SK-N-SH (cell line): ENCODE measurements at regions not wholly inside any gene's neighbourhood (a gene's known extent, or its start where the extent isn't known, plus 50 kb on each side); places are given as distances from the start of the nearest gene placed in this dataset.

Experiments
- CTCF ChIA-PET: fragments of 300-600, 350-600 bp; formaldehyde crosslinking; extraction: SDS; loops from one replicate; lab custom pipeline; 2021; lab: Yijun Ruan, JAX
- POLR2A ChIA-PET: fragments of 350-600 bp; sonication (Branson Sonifier 250); formaldehyde crosslinking; extraction: SDS; loops from one replicate; lab custom pipeline; 2020; ENCODE audit warnings: antibody characterized with exemption, inconsistent platforms; lab: Yijun Ruan, JAX
- DNase-seq: peaks from one replicate; pipeline ENCODE4 v3.0.0; 2012
- H2AFZ ChIP-seq: fragments of 200-600 bp; sonication (generic); 2 replicates; pipeline ENCODE4 v1.8.1; 2016; ENCODE audit warnings: antibody characterized with exemption, mild to moderate bottlenecking, low read depth
- H3F3A ChIP-seq: fragments of 200-600 bp; sonication (generic); replicated peaks from 2 replicates; pipeline ENCODE3; 2016; ENCODE audit warnings: antibody characterized with exemption, mild to moderate bottlenecking; ENCODE audit not compliant: insufficient read depth
- H3K27ac ChIP-seq, 2 experiments: fragments of 200-500 bp in 1 of 2; fragments of 200-600 bp in 1 of 2; sonication (Bioruptor generic) in 1 of 2; sonication (generic), shearing (Covaris generic) in 1 of 2; 2 replicates each; pipeline versions ENCODE4 v1.5.1 to v1.6.1; 2014 to 2016; ENCODE audit warnings: low read depth in 2 of 2, inconsistent platforms in 1 of 2, low read length in 1 of 2, mild to moderate bottlenecking in 1 of 2, mixed read lengths in 1 of 2
- H3K27me3 ChIP-seq: fragments of 200-600 bp; sonication (generic), shearing (Covaris generic); 2 replicates; pipeline ENCODE4 v1.6.1; 2016; ENCODE audit warnings: mixed run types; ENCODE audit not compliant: insufficient read depth
- H3K36me3 ChIP-seq, 2 experiments: fragments of 200-500 bp in 1 of 2; fragments of 200-600 bp in 1 of 2; sonication (Bioruptor generic) in 1 of 2; sonication (generic) in 1 of 2; replicated peaks in 1 of 2; 2 replicates each; pipeline versions ENCODE3 to v1.5.1; 2014 to 2016; ENCODE audit warnings: low read length in 1 of 2, mild to moderate bottlenecking in 1 of 2; ENCODE audit not compliant: insufficient read depth in 2 of 2, control insufficient read depth in 1 of 2
- H3K4me1 ChIP-seq, 2 experiments: fragments of 200-500 bp in 1 of 2; fragments of 200-600 bp in 1 of 2; sonication (Bioruptor generic) in 1 of 2; sonication (generic), shearing (Covaris generic) in 1 of 2; 2 replicates each; pipeline versions ENCODE4 v1.5.1 to v1.6.1; 2014 to 2016; ENCODE audit warnings: low read depth in 1 of 2, low read length in 1 of 2, mixed run types in 1 of 2; ENCODE audit not compliant: insufficient read depth in 2 of 2, control insufficient read depth in 1 of 2
- H3K4me2 ChIP-seq: fragments of 200-600 bp; sonication (generic), shearing (Covaris generic); 2 replicates; pipeline ENCODE4 v1.6.1; 2017; ENCODE audit warnings: mixed run types
- H3K4me3 ChIP-seq, 2 experiments: fragments of 200-500 bp in 1 of 2; fragments of 200-600 bp in 1 of 2; sonication (Bioruptor generic) in 1 of 2; sonication (generic), shearing (Covaris generic) in 1 of 2; 2 replicates each; pipeline versions ENCODE4 v1.5.1 to v1.8.1; 2014 to 2016; ENCODE audit warnings: low read depth in 2 of 2, inconsistent platforms in 1 of 2, low read length in 1 of 2, mild to moderate bottlenecking in 1 of 2, mixed read lengths in 1 of 2, moderate library complexity in 1 of 2
- H3K79me2 ChIP-seq: fragments of 200-600 bp; sonication (generic); 2 replicates; pipeline ENCODE4 v1.8.1; 2017; ENCODE audit warnings: mild to moderate bottlenecking; ENCODE audit not compliant: insufficient read depth
- H3K9ac ChIP-seq: fragments of 200-600 bp; sonication (generic); 2 replicates; pipeline ENCODE4 v1.6.1; 2017; ENCODE audit warnings: mixed run types
- H3K9me2 ChIP-seq: fragments of 200-600 bp; sonication (generic); 2 replicates; pipeline ENCODE4 v1.6.1; 2017; ENCODE audit warnings: mixed run types
- H3K9me3 ChIP-seq: fragments of 200-600 bp; sonication (generic); 2 replicates; pipeline ENCODE4 v1.6.1; 2017; ENCODE audit warnings: mixed run types, mild to moderate bottlenecking, moderate library complexity
- H4K20me1 ChIP-seq: fragments of 200-600 bp; sonication (generic); 2 replicates; pipeline ENCODE4 v1.6.1; 2017; ENCODE audit warnings: mild to moderate bottlenecking, mixed run types; ENCODE audit not compliant: insufficient read depth
- CHD2 ChIP-seq: fragments of 150-350 bp; IDR thresholded peaks from 2 replicates; pipeline ENCODE4 v1.6.1; 2018; ENCODE audit warnings: low read length; ENCODE audit not compliant: partially characterized antibody
- EZH2phosphoT487 ChIP-seq: fragments of 200-600 bp; sonication (generic); IDR thresholded peaks from 2 replicates; pipeline ENCODE4 v1.6.1; 2017; ENCODE audit warnings: low read depth, mixed run types, mild to moderate bottlenecking, antibody characterized with exemption, moderate library complexity, borderline replicate concordance
- FOXJ3 ChIP-seq: sonication (generic); formaldehyde crosslinking; IDR thresholded peaks from 2 replicates; pipeline ENCODE4 v1.5.1; 2020; ENCODE audit warnings: mild to moderate bottlenecking, missing genetic modification reagents
- FOXM1 ChIP-seq: IDR thresholded peaks from 2 replicates; pipeline ENCODE4 v1.4.0; 2012; ENCODE audit warnings: low read depth, mild to moderate bottlenecking
- NFIC ChIP-seq: IDR thresholded peaks from 2 replicates; pipeline ENCODE4 v1.4.0; 2012; ENCODE audit warnings: borderline replicate concordance
- NRF1 ChIP-seq: IDR thresholded peaks from 2 replicates; pipeline ENCODE4 v1.6.1; 2012; ENCODE audit warnings: low read depth, mild to moderate bottlenecking, low read length
- POLR2AphosphoS5 ChIP-seq: IDR thresholded peaks from 2 replicates; pipeline ENCODE4 v1.6.1; 2012; ENCODE audit warnings: low read depth, low read length
- RAD21 ChIP-seq: IDR thresholded peaks from 2 replicates; pipeline ENCODE4 v1.6.1; 2012; ENCODE audit warnings: mild to moderate bottlenecking, low read length
- RCOR1 ChIP-seq: fragments of 150-350 bp; IDR thresholded peaks from 2 replicates; pipeline ENCODE4 v1.6.1; 2017; ENCODE audit warnings: antibody characterized with exemption, low read length
- RFX5 ChIP-seq: IDR thresholded peaks from 2 replicates; pipeline ENCODE4 v1.6.1; 2012; ENCODE audit warnings: mild to moderate bottlenecking, improper control_type of control experiment, low read length
- TCF12 ChIP-seq: IDR thresholded peaks from 2 replicates; pipeline ENCODE4 v1.4.0; 2012
- TEAD4 ChIP-seq: IDR thresholded peaks from 2 replicates; pipeline ENCODE4 v1.4.0; 2012; ENCODE audit warnings: mild to moderate bottlenecking, borderline replicate concordance; ENCODE audit not compliant: insufficient read depth
- WGBS: methylation state at CpG from one replicate; pipeline ENCODE4 v1.1.6; 2017; ENCODE audit warnings: low lambda C conversion rate; 5-methylcytosine and 5-hydroxymethylcytosine counted together
- TF ChIP-seq, protein P1 (sequence below): fragments of 150-350 bp; IDR thresholded peaks from 2 replicates; pipeline ENCODE4 v1.6.1; 2016; ENCODE audit warnings: mild to moderate bottlenecking, low read depth, low read length
- TF ChIP-seq, protein P2 (sequence below): fragments of 200-600 bp; sonication (generic); IDR thresholded peaks from 2 replicates; pipeline ENCODE4 v1.6.1; 2017; ENCODE audit warnings: antibody characterized with exemption, mild to moderate bottlenecking, moderate library complexity
- TF ChIP-seq, protein P3 (sequence below): IDR thresholded peaks from 2 replicates; pipeline ENCODE4 v1.4.0; 2012; ENCODE audit warnings: low read depth, borderline replicate concordance
- TF ChIP-seq, protein P4 (sequence below): IDR thresholded peaks from 2 replicates; pipeline ENCODE4 v1.6.1; 2012; ENCODE audit warnings: mild to moderate bottlenecking, low read depth, low read length, moderate library complexity
- TF ChIP-seq, protein P5 (sequence below): IDR thresholded peaks from 2 replicates; pipeline ENCODE4; 2012

DNA sequence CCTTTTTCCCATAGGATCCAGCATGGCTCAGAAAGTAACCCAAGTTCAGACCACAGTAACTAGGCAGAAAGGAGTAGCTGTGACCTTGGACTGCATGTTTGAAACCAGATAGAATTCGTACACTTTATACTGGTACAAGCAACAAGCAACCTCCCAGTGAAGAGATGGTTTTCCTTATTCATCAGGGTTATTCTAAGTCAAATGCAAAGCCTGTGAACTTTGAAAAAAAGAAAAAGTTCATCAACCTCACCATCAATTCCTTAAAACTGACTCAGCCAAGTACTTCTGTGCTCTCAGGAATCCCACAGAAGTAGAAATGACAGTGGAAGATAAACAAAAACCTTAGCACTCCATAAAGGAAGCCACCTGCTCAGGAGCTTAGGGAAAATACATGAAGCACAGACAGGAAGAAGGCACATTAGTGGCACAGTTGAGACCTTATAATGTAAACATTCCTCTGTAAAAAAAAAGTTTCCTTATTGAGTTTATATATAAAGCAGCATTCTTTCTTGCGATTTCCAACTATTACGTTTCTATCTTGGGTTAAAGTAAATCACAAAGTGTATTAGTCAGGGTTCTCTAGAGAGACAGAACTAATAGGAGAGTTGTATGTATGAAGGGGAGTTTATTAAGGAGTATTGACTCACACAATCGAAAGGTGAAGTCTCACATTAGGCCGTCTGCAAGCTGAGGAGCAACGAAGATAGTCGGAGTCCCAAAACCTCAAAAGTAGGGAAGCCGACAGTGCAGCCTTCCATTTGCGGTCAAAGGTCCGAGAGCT lies 398.4 kb downstream of the DAD1 start:
- 4% methylated on average over 10 of the region's 10 CpGs for WGBS
- Histone ChIP-seq H3K4me2 (no peak overlapping the region), H3K27ac (no peak overlapping the region)

More for the DNA sequence above, 398.4 kb downstream of the DAD1 start:
- H3F3A ChIP-seq: no peaks in the 10 kb centered on the region
- H3K4me3 ChIP-seq: no peak overlapping the region
- ChIA-PET POLR2A (no interaction called here), CTCF (interaction anchor here (1.0 kb wide), 1 partner anchor 8 kb away, joined by 3 read pairs; no protein-coding TSS in a partner anchor)
- no peak overlapping the region for H3K9ac ChIP-seq
- H3K9me3 ChIP-seq: no peaks in the 10 kb centered on the region
- H2AFZ ChIP-seq: no peak overlapping the region
- no peaks in the 10 kb centered on the region for H3K9me2 ChIP-seq
- no peaks in the 10 kb centered on the region for H4K20me1 ChIP-seq
- H3K4me1 ChIP-seq: peaks cover 0 to 8% of the 10 kb centered on the region in 2 experiments; a peak in 1 of 4 replicates
- TF ChIP-seq, protein P1, sequence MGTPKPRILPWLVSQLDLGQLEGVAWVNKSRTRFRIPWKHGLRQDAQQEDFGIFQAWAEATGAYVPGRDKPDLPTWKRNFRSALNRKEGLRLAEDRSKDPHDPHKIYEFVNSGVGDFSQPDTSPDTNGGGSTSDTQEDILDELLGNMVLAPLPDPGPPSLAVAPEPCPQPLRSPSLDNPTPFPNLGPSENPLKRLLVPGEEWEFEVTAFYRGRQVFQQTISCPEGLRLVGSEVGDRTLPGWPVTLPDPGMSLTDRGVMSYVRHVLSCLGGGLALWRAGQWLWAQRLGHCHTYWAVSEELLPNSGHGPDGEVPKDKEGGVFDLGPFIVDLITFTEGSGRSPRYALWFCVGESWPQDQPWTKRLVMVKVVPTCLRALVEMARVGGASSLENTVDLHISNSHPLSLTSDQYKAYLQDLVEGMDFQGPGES: no peak
- TF ChIP-seq FOXJ3 (CRISPR knock-in tag) (no peak), RAD21 (no peak), POLR2AphosphoS5 (no peak), RFX5 (no peak), RCOR1 (no peak), TEAD4 (no peak), FOXM1 (no peak), NRF1 (no peak), EZH2phosphoT487 (no peak), TCF12 (no peak), CHD2 (no peak), NFIC (no peak)
- TF ChIP-seq, protein P2, sequence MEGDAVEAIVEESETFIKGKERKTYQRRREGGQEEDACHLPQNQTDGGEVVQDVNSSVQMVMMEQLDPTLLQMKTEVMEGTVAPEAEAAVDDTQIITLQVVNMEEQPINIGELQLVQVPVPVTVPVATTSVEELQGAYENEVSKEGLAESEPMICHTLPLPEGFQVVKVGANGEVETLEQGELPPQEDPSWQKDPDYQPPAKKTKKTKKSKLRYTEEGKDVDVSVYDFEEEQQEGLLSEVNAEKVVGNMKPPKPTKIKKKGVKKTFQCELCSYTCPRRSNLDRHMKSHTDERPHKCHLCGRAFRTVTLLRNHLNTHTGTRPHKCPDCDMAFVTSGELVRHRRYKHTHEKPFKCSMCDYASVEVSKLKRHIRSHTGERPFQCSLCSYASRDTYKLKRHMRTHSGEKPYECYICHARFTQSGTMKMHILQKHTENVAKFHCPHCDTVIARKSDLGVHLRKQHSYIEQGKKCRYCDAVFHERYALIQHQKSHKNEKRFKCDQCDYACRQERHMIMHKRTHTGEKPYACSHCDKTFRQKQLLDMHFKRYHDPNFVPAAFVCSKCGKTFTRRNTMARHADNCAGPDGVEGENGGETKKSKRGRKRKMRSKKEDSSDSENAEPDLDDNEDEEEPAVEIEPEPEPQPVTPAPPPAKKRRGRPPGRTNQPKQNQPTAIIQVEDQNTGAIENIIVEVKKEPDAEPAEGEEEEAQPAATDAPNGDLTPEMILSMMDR: no peak
- TF ChIP-seq, protein P3, sequence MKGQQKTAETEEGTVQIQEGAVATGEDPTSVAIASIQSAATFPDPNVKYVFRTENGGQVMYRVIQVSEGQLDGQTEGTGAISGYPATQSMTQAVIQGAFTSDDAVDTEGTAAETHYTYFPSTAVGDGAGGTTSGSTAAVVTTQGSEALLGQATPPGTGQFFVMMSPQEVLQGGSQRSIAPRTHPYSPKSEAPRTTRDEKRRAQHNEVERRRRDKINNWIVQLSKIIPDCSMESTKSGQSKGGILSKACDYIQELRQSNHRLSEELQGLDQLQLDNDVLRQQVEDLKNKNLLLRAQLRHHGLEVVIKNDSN: no peak
- TF ChIP-seq, protein P4, sequence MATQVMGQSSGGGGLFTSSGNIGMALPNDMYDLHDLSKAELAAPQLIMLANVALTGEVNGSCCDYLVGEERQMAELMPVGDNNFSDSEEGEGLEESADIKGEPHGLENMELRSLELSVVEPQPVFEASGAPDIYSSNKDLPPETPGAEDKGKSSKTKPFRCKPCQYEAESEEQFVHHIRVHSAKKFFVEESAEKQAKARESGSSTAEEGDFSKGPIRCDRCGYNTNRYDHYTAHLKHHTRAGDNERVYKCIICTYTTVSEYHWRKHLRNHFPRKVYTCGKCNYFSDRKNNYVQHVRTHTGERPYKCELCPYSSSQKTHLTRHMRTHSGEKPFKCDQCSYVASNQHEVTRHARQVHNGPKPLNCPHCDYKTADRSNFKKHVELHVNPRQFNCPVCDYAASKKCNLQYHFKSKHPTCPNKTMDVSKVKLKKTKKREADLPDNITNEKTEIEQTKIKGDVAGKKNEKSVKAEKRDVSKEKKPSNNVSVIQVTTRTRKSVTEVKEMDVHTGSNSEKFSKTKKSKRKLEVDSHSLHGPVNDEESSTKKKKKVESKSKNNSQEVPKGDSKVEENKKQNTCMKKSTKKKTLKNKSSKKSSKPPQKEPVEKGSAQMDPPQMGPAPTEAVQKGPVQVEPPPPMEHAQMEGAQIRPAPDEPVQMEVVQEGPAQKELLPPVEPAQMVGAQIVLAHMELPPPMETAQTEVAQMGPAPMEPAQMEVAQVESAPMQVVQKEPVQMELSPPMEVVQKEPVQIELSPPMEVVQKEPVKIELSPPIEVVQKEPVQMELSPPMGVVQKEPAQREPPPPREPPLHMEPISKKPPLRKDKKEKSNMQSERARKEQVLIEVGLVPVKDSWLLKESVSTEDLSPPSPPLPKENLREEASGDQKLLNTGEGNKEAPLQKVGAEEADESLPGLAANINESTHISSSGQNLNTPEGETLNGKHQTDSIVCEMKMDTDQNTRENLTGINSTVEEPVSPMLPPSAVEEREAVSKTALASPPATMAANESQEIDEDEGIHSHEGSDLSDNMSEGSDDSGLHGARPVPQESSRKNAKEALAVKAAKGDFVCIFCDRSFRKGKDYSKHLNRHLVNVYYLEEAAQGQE: no peak
- TF ChIP-seq, protein P5, sequence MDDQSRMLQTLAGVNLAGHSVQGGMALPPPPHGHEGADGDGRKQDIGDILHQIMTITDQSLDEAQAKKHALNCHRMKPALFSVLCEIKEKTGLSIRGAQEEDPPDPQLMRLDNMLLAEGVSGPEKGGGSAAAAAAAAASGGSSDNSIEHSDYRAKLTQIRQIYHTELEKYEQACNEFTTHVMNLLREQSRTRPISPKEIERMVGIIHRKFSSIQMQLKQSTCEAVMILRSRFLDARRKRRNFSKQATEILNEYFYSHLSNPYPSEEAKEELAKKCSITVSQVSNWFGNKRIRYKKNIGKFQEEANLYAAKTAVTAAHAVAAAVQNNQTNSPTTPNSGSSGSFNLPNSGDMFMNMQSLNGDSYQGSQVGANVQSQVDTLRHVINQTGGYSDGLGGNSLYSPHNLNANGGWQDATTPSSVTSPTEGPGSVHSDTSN: no peak
- H3K27me3 ChIP-seq: no peaks in the 10 kb centered on the region
- no peaks in the 10 kb centered on the region for H3K36me3 ChIP-seq
- no peaks in the 10 kb centered on the region for H3K79me2 ChIP-seq
- no peak for DNase-seq
